ENCODE measurements at regions not wholly inside any gene's neighbourhood (a gene's known extent, or its start where the extent isn't known, plus 50 kb on each side); places are given as distances from the start of the nearest gene placed in this dataset.

DNA sequence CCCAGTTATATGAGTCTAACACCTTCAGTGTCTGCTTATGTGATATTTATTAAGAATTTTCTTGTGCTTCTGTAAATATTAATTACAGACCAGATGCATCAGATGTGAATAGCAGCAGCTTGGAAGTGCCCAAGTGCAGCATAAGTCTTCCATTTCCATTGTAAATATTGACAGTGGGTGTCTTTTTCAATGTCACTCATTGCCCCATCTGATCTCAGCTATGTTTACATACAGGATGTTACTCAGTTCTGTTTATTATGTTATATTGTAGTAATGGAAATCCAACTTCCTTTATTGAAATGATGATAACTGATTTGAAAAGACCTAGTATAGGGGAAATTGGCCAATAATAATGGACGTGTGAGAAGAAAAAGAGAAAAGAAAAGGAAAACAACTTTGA is 296.7 kb downstream of the SAMD5 start:
- TF ChIP-seq, protein P1, sequence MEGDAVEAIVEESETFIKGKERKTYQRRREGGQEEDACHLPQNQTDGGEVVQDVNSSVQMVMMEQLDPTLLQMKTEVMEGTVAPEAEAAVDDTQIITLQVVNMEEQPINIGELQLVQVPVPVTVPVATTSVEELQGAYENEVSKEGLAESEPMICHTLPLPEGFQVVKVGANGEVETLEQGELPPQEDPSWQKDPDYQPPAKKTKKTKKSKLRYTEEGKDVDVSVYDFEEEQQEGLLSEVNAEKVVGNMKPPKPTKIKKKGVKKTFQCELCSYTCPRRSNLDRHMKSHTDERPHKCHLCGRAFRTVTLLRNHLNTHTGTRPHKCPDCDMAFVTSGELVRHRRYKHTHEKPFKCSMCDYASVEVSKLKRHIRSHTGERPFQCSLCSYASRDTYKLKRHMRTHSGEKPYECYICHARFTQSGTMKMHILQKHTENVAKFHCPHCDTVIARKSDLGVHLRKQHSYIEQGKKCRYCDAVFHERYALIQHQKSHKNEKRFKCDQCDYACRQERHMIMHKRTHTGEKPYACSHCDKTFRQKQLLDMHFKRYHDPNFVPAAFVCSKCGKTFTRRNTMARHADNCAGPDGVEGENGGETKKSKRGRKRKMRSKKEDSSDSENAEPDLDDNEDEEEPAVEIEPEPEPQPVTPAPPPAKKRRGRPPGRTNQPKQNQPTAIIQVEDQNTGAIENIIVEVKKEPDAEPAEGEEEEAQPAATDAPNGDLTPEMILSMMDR (IDR thresholded peaks at IDR 0.05; ENCODE audit: insufficient read depth, low read depth, low read length): no peak
- no peak for TF ChIP-seq EZH2 (IDR thresholded peaks at IDR 0.05; ENCODE audit: insufficient read depth, low read length)

Data from astrocyte (in vitro differentiated cells and primary cell).